ENCODE measurements at regions not wholly inside any gene's neighbourhood (a gene's known extent, or its start where the extent isn't known, plus 50 kb on each side); places are given as distances from the start of the nearest gene placed in this dataset.

DNA sequence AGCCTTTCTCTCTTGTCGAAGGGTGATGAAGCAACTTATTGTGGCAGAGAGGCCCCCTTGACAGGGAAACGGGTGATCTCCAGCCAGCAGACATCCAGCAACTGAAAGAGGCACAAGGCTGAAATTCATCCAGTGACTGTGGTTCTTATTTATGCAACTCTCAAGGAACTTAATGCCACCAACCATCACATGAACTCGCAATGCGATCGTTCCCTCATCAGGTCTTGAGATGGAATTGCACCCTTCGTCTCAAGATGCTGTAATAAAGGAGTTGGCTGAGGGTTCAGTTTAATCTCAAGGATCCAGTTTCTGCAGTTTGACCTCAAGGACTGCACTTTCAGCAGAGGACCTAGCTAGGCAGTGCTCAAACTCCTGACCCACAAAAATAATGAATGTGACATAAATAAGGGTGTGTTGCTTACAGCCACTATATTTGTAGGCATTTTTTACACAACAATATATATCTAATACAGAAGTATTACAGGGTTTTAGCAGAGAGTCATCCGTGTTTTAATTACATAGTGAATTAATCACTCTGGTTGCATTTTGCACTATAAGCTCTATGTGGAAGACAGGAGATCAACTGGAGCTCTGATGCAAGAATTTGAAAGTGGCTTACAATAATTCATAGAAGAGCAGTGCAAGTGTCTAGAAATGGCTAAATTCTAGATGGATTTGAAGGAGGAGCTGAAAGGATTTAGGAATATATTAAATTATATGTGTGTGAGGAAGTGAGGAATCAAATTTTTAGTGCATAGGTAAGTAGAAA lies 957.8 kb upstream of the CTNND2 start:
- TF ChIP-seq NR2C2 (CRISPR knock-in tag; IDR thresholded peaks at IDR 0.05), result no peak
- TF ChIP-seq, protein P1, sequence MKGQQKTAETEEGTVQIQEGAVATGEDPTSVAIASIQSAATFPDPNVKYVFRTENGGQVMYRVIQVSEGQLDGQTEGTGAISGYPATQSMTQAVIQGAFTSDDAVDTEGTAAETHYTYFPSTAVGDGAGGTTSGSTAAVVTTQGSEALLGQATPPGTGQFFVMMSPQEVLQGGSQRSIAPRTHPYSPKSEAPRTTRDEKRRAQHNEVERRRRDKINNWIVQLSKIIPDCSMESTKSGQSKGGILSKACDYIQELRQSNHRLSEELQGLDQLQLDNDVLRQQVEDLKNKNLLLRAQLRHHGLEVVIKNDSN (CRISPR knock-in tag; IDR thresholded peaks at IDR 0.05), result no peak

Measured in WTC11 (cell line).